ENCODE measurements at regions not wholly inside any gene's neighbourhood (a gene's known extent, or its start where the extent isn't known, plus 50 kb on each side); places are given as distances from the start of the nearest gene placed in this dataset.

- no peaks in the 10 kb centered on the region for H3K27me3 ChIP-seq (ENCODE audit: insufficient read depth, low read depth, low read length)
These were observed 221.8 kb downstream of the SPP2 start for GRCh38 chr2:234272069-234272850.

GRCh38 chr2:234271338-234271737, 220.8 kb downstream of the SPP2 start:
- no peaks in the 10 kb centered on the region for H3K9me2 ChIP-seq (ENCODE audit: insufficient read depth, low read length)
- H3K9ac ChIP-seq (ENCODE audit: low read length) = no peak overlapping the region
- no peaks in the 10 kb centered on the region for H3F3A ChIP-seq (ENCODE audit: insufficient read depth, low read length, poor library complexity, severe bottlenecking)
- TF ChIP-seq CTCF (IDR thresholded peaks at IDR 0.05; ENCODE audit: poor library complexity, severe bottlenecking) = peak; percentile 44
- TF ChIP-seq EZH2 (IDR thresholded peaks at IDR 0.05; ENCODE audit: borderline replicate concordance, insufficient read depth, low read length, poor library complexity, severe bottlenecking) = no peak
- no peak overlapping the region for H2AFZ ChIP-seq (ENCODE audit: low read depth, low read length)
- H3K27ac ChIP-seq (ENCODE audit: low read length) = peak overlapping the region; percentile 49
- H3K79me2 ChIP-seq (replicated peaks; ENCODE audit: insufficient read depth, low read length) = no peaks in the 10 kb centered on the region
- H3K36me3 ChIP-seq (ENCODE audit: insufficient read depth, low read length) = no peaks in the 10 kb centered on the region
- no peaks in the 10 kb centered on the region for H4K20me1 ChIP-seq (ENCODE audit: insufficient read depth)
- H3K4me2 ChIP-seq (ENCODE audit: low read length) = no peak overlapping the region
- H3K4me3 ChIP-seq (ENCODE audit: low read length) = no peak overlapping the region
- no peaks in the 10 kb centered on the region for H3K27me3 ChIP-seq (ENCODE audit: insufficient read depth, low read depth, low read length)
- H3K9me3 ChIP-seq (ENCODE audit: low read length) = no peaks in the 10 kb centered on the region

More at GRCh38 chr2:234272069-234272850, 221.8 kb downstream of the SPP2 start:
- H3F3A ChIP-seq (ENCODE audit: insufficient read depth, low read length, poor library complexity, severe bottlenecking) = no peaks in the 10 kb centered on the region
- H3K79me2 ChIP-seq (replicated peaks; ENCODE audit: insufficient read depth, low read length) = no peaks in the 10 kb centered on the region
- H3K9me3 ChIP-seq (ENCODE audit: low read length) = no peaks in the 10 kb centered on the region
- no peak overlapping the region for H3K4me3 ChIP-seq (ENCODE audit: low read length)
- no peaks in the 10 kb centered on the region for H3K9me2 ChIP-seq (ENCODE audit: insufficient read depth, low read length)
- H3K9ac ChIP-seq (ENCODE audit: low read length) = no peak overlapping the region
- no peaks in the 10 kb centered on the region for H4K20me1 ChIP-seq (ENCODE audit: insufficient read depth)
- H3K27ac ChIP-seq (ENCODE audit: low read length) = peak overlapping the region; percentile 49
- no peak overlapping the region for H3K4me2 ChIP-seq (ENCODE audit: low read length)
- no peak overlapping the region for H2AFZ ChIP-seq (ENCODE audit: low read depth, low read length)
- TF ChIP-seq TAF1 (IDR thresholded peaks at IDR 0.05; ENCODE audit: low read depth) = no peak
- no peak for TF ChIP-seq SMC3 (conservative IDR thresholded peaks at IDR 0.05; ENCODE audit: poor library complexity)
- no peaks in the 10 kb centered on the region for H3K36me3 ChIP-seq (ENCODE audit: insufficient read depth, low read length)

- no peak overlapping the region for H2AFZ ChIP-seq (ENCODE audit: low read depth, low read length)
These were observed 219.3 kb downstream of the SPP2 start for GRCh38 chr2:234269769-234270204.

GRCh38 chr2:234267534-234267933, 217.0 kb downstream of the SPP2 start:
- Histone ChIP-seq H3K9me3 (ENCODE audit: low read length) (no peaks in the 10 kb centered on the region), H4K20me1 (ENCODE audit: insufficient read depth) (no peaks in the 10 kb centered on the region), H3K4me2 (ENCODE audit: low read length) (no peak overlapping the region), H3K36me3 (ENCODE audit: insufficient read depth, low read length) (no peaks in the 10 kb centered on the region), H3K9ac (ENCODE audit: low read length) (no peak overlapping the region), H3F3A (ENCODE audit: insufficient read depth, low read length, poor library complexity, severe bottlenecking) (no peaks in the 10 kb centered on the region), H3K9me2 (ENCODE audit: insufficient read depth, low read length) (no peaks in the 10 kb centered on the region), H3K4me3 (ENCODE audit: low read length) (no peak overlapping the region), H3K79me2 (replicated peaks; ENCODE audit: insufficient read depth, low read length) (no peaks in the 10 kb centered on the region), H3K27me3 (ENCODE audit: insufficient read depth, low read depth, low read length) (no peaks in the 10 kb centered on the region), H2AFZ (ENCODE audit: low read depth, low read length) (no peak overlapping the region), H3K27ac (ENCODE audit: low read length) (no peak overlapping the region)
- TF ChIP-seq MXI1 (conservative IDR thresholded peaks at IDR 0.05; ENCODE audit: poor library complexity, severe bottlenecking) = no peak

More at GRCh38 chr2:234269769-234270204, 219.3 kb downstream of the SPP2 start:
- H3K4me3 ChIP-seq (ENCODE audit: low read length) = no peak overlapping the region
- H3K36me3 ChIP-seq (ENCODE audit: insufficient read depth, low read length) = no peaks in the 10 kb centered on the region
- H4K20me1 ChIP-seq (ENCODE audit: insufficient read depth) = no peaks in the 10 kb centered on the region
- no peak overlapping the region for H3K4me2 ChIP-seq (ENCODE audit: low read length)
- no peak for TF ChIP-seq EP300 (conservative IDR thresholded peaks at IDR 0.05; ENCODE audit: poor library complexity, severe bottlenecking)
- no peak for TF ChIP-seq EZH2 (IDR thresholded peaks at IDR 0.05; ENCODE audit: borderline replicate concordance, insufficient read depth, low read length, poor library complexity, severe bottlenecking)
- H3K27ac ChIP-seq (ENCODE audit: low read length) = no peak overlapping the region
- H3F3A ChIP-seq (ENCODE audit: insufficient read depth, low read length, poor library complexity, severe bottlenecking) = no peaks in the 10 kb centered on the region
- no peaks in the 10 kb centered on the region for H3K79me2 ChIP-seq (replicated peaks; ENCODE audit: insufficient read depth, low read length)
- no peaks in the 10 kb centered on the region for H3K9me3 ChIP-seq (ENCODE audit: low read length)
- no peaks in the 10 kb centered on the region for H3K27me3 ChIP-seq (ENCODE audit: insufficient read depth, low read depth, low read length)
- no peaks in the 10 kb centered on the region for H3K9me2 ChIP-seq (ENCODE audit: insufficient read depth, low read length)
- H3K9ac ChIP-seq (ENCODE audit: low read length) = no peak overlapping the region
